ENCODE measurements at regions not wholly inside any gene's neighbourhood (a gene's known extent, or its start where the extent isn't known, plus 50 kb on each side); places are given as distances from the start of the nearest gene placed in this dataset.
"Not testable (repeated sequence)": the region's sequence is repeated elsewhere in the genome, so short reads cannot be mapped to it uniquely, and the experiment has no call there.

GRCh38 chr2:23050388-23050787, 334.6 kb upstream of the KLHL29 start:
- TF ChIP-seq CTCF (IDR thresholded peaks at IDR 0.05) = no peak
- no peak overlapping the region for H3K9ac ChIP-seq
- no peak overlapping the region for H2AFZ ChIP-seq

GRCh38 chr2:23053601-23054000, 331.4 kb upstream of the KLHL29 start:
- Histone ChIP-seq H3K36me3 (ENCODE audit: control insufficient read depth, insufficient read depth, low read length) (no peaks in the 10 kb centered on the region), H3K9ac (no peak overlapping the region), H3K4me3 (ENCODE audit: low read depth, low read length) (no peak overlapping the region), H3K27ac (no peak overlapping the region), H3K4me1 (no peaks in the 10 kb centered on the region), H3K4me2 (ENCODE audit: low read length) (no peak overlapping the region), H3K9me3 (ENCODE audit: control insufficient read depth, low read length) (no peaks in the 10 kb centered on the region), H3K79me2 (no peaks in the 10 kb centered on the region), H2AFZ (no peak overlapping the region), H3K27me3 (ENCODE audit: control insufficient read depth, insufficient read depth, low read length) (no peaks in the 10 kb centered on the region)
- TF ChIP-seq CTCF (IDR thresholded peaks at IDR 0.05) = no peak

More at GRCh38 chr2:23050388-23050787, 334.6 kb upstream of the KLHL29 start:
- H3K4me3 ChIP-seq (ENCODE audit: low read depth, low read length) = no peak overlapping the region
- H3K4me2 ChIP-seq (ENCODE audit: low read length) = no peak overlapping the region
- no peaks in the 10 kb centered on the region for H3K9me3 ChIP-seq (ENCODE audit: control insufficient read depth, low read length)
- no peaks in the 10 kb centered on the region for H3K79me2 ChIP-seq
- no peaks in the 10 kb centered on the region for H3K36me3 ChIP-seq (ENCODE audit: control insufficient read depth, insufficient read depth, low read length)
- H3K27ac ChIP-seq = no peak overlapping the region
- no peaks in the 10 kb centered on the region for H3K4me1 ChIP-seq
- no peaks in the 10 kb centered on the region for H3K27me3 ChIP-seq (ENCODE audit: control insufficient read depth, insufficient read depth, low read length)

DNA sequence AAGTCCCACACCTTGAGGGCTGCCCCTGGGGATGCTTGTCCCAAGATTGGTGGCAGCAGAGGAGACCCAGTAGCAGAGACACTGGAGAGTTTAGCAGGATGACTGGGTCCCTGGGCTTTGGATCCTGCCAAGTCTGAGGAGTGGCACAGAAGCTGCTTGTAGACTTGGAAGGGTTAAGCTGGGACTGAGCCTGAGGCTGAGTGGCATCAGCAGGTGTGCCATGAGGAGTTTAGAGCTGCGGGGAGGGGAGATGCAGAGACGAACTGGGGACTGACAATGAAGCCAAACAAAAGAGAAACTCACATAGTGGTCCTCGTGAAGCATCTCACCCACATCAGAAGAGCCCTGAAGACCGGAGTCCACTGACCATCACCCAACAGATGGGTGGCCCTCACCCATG, 329.7 kb upstream of the KLHL29 start:
- Histone ChIP-seq H3K36me3 (ENCODE audit: control insufficient read depth, insufficient read depth, low read length) (no peaks in the 10 kb centered on the region), H2AFZ (no peak overlapping the region), H3K4me3 (ENCODE audit: low read depth, low read length) (no peak overlapping the region), H3K9ac (no peak overlapping the region), H3K4me2 (ENCODE audit: low read length) (no peak overlapping the region), H3K4me1 (no peaks in the 10 kb centered on the region), H3K27me3 (ENCODE audit: control insufficient read depth, insufficient read depth, low read length) (no peaks in the 10 kb centered on the region), H3K27ac (no peak overlapping the region), H3K79me2 (no peaks in the 10 kb centered on the region), H3K9me3 (ENCODE audit: control insufficient read depth, low read length) (no peaks in the 10 kb centered on the region)
- TF ChIP-seq CTCF (IDR thresholded peaks at IDR 0.05) = no peak

GRCh38 chr2:23056846-23057245, 328.1 kb upstream of the KLHL29 start:
- H2AFZ ChIP-seq; H3K36me3 ChIP-seq (ENCODE audit: control insufficient read depth, insufficient read depth, low read length); H3K4me2 ChIP-seq (ENCODE audit: low read length); H3K9ac ChIP-seq; H3K4me3 ChIP-seq (ENCODE audit: low read depth, low read length); H3K27ac ChIP-seq; H3K9me3 ChIP-seq (ENCODE audit: control insufficient read depth, low read length); H3K4me1 ChIP-seq; H3K27me3 ChIP-seq (ENCODE audit: control insufficient read depth, insufficient read depth, low read length); H3K79me2 ChIP-seq: not testable (repeated sequence)

DNA sequence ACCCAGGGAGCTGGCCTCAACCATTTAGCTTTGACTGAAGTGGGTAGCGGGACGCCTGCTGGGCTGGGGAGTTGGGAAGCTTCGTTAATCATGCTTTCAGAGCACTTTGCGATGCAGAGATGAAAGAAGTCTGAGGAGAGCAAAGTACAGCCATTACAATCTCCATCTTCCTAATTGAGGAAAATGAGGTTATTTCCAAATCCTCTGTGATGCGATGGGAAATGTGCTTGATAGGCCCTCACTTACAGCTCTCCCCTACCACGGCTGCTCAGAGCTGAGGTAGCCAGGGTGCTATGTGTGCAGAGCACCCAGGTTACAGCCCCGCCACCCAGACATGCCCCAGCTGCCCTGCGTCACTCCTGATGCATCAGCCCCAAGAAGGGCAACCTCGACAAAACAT, 326.5 kb upstream of the KLHL29 start:
- H2AFZ ChIP-seq = no peak overlapping the region
- no peaks in the 10 kb centered on the region for H3K79me2 ChIP-seq
- no peak overlapping the region for H3K9ac ChIP-seq
- no peak overlapping the region for H3K27ac ChIP-seq
- no peaks in the 10 kb centered on the region for H3K36me3 ChIP-seq (ENCODE audit: control insufficient read depth, insufficient read depth, low read length)
- H3K9me3 ChIP-seq (ENCODE audit: control insufficient read depth, low read length) = no peaks in the 10 kb centered on the region
- no peak overlapping the region for H3K4me3 ChIP-seq (ENCODE audit: low read depth, low read length)
- TF ChIP-seq CTCF (IDR thresholded peaks at IDR 0.05) = no peak
- H3K27me3 ChIP-seq (ENCODE audit: control insufficient read depth, insufficient read depth, low read length) = no peaks in the 10 kb centered on the region
- no peak overlapping the region for H3K4me2 ChIP-seq (ENCODE audit: low read length)
- no peaks in the 10 kb centered on the region for H3K4me1 ChIP-seq

Data from parathyroid adenoma (tissue), 2 donors.